NCI-H1436 treated with DMSO at 0.1 percent for 48 hours (cell line): ENCODE measurements at regions not wholly inside any gene's neighbourhood (a gene's known extent, or its start where the extent isn't known, plus 50 kb on each side); places are given as distances from the start of the nearest gene placed in this dataset.

ENCODE experiments used
- DNase-seq: peaks from one replicate; lab custom pipeline; 2025; lab: John Stamatoyannopoulos, UW

- no peak for DNase-seq
Observed at GRCh38 chr22:26847046-26847445, 189.7 kb downstream of the MIAT start.

- no peak for DNase-seq
Observed at GRCh38 chr22:26847816-26848215, 190.4 kb downstream of the MIAT start.

- no peak for DNase-seq
Observed at GRCh38 chr22:26848244-26848920, 191.0 kb downstream of the MIAT start.

- DNase-seq: no peak
Observed at GRCh38 chr22:26849575-26849974, 192.2 kb downstream of the MIAT start.

GRCh38 chr22:26851125-26851524 lies 193.7 kb downstream of the MIAT start:
- no peak for DNase-seq

GRCh38 chr22:26852176-26852575 lies 194.8 kb downstream of the MIAT start:
- no peak for DNase-seq

GRCh38 chr22:26853071-26853470 lies 195.7 kb downstream of the MIAT start:
- DNase-seq: no peak

GRCh38 chr22:26853495-26853894 lies 196.1 kb downstream of the MIAT start:
- no peak for DNase-seq

- DNase-seq: no peak
Observed at GRCh38 chr22:26857169-26857568, 199.8 kb downstream of the MIAT start.

GRCh38 chr22:26860301-26860700 lies 202.9 kb downstream of the MIAT start:
- no peak for DNase-seq

GRCh38 chr22:26865021-26865420 lies 207.6 kb downstream of the MIAT start:
- DNase-seq: no peak

GRCh38 chr22:26883393-26883792 lies 226.0 kb downstream of the MIAT start:
- DNase-seq: no peak

- no peak for DNase-seq
Observed at GRCh38 chr22:26884921-26885320, 227.5 kb downstream of the MIAT start.

- no peak for DNase-seq
Observed at GRCh38 chr22:26885441-26886261, 228.3 kb downstream of the MIAT start.

GRCh38 chr22:26887456-26887855 lies 230.1 kb downstream of the MIAT start:
- DNase-seq: no peak

GRCh38 chr22:26887916-26888315 lies 230.5 kb downstream of the MIAT start:
- DNase-seq: no peak

GRCh38 chr22:26888887-26889286 lies 231.5 kb downstream of the MIAT start:
- no peak for DNase-seq

GRCh38 chr22:26889802-26890201 lies 232.4 kb downstream of the MIAT start:
- no peak for DNase-seq

GRCh38 chr22:26890870-26891269 lies 233.5 kb downstream of the MIAT start:
- DNase-seq: no peak

GRCh38 chr22:26891429-26891828 lies 234.0 kb downstream of the MIAT start:
- no peak for DNase-seq

GRCh38 chr22:26892166-26893041 lies 235.0 kb downstream of the MIAT start:
- peak; percentile 73 for DNase-seq
